WTC11 (cell line): ENCODE measurements at regions not wholly inside any gene's neighbourhood (a gene's known extent, or its start where the extent isn't known, plus 50 kb on each side); places are given as distances from the start of the nearest gene placed in this dataset.

Experiments used
- ATAC-seq: fragments of 200-7000 bp; cut with Tn5 transposase; 2 replicates; pipeline ENCODE4 v1.10.0; 2021; ENCODE audit warnings: mild to moderate bottlenecking, moderate library complexity
- CTCF ChIA-PET: fragments of 300-600 bp; sonication (Branson Sonifier 250); formaldehyde crosslinking; loops from one replicate; lab custom pipeline; 2021; ENCODE audit warnings: antibody characterized with exemption; lab: Charles Lee
- POLR2A ChIA-PET: fragments of 350-600 bp; sonication (Branson Sonifier 250); formaldehyde crosslinking; loops from one replicate; lab custom pipeline; 2021; ENCODE audit warnings: antibody characterized with exemption; lab: Charles Lee
- DNase-seq: peaks from one replicate; pipeline ENCODE4 v3.0.0; 2021; ENCODE audit warnings: low spot score
- H3K27ac Mint-ChIP-seq: 2 replicates; pipeline ENCODE4 v1.8.0; 2021; ENCODE audit warnings: mixed read lengths
- H3K27me3 Mint-ChIP-seq: 2 replicates; pipeline ENCODE4 v1.8.0; 2021; ENCODE audit warnings: low read depth, mild to moderate bottlenecking, moderate library complexity, mixed read lengths
- H3K36me3 Mint-ChIP-seq: 2 replicates; pipeline ENCODE4 v1.8.0; 2021; ENCODE audit warnings: mixed read lengths
- H3K4me1 Mint-ChIP-seq: 2 replicates; pipeline ENCODE4 v1.8.0; 2022; ENCODE audit warnings: mixed read lengths
- H3K4me3 Mint-ChIP-seq: 2 replicates; pipeline ENCODE4 v1.8.0; 2021; ENCODE audit warnings: mild to moderate bottlenecking, moderate library complexity, mixed read lengths
- H3K9me3 Mint-ChIP-seq: 2 replicates; pipeline ENCODE4 v1.8.0; 2021; ENCODE audit warnings: mixed read lengths
- ESRRA ChIP-seq: sonication (generic); formaldehyde crosslinking; IDR thresholded peaks from 2 replicates; pipeline ENCODE4 v1.8.1; 2022; ENCODE audit warnings: mild to moderate bottlenecking, missing genetic modification reagents, borderline replicate concordance
- GTF2I ChIP-seq: fragments of 250-450 bp; sonication (Bioruptor Pico); conservative IDR thresholded peaks from 2 replicates; pipeline ENCODE4 v1.4.0; 2021; ENCODE audit warnings: mild to moderate bottlenecking
- PRRX2 ChIP-seq: fragments of 250-450 bp; sonication (Bioruptor Pico); IDR thresholded peaks from 2 replicates; pipeline ENCODE4 v1.8.0; 2021; ENCODE audit warnings: mild to moderate bottlenecking
- RELA ChIP-seq: sonication (generic); formaldehyde crosslinking; IDR thresholded peaks from 2 replicates; pipeline ENCODE4 v1.8.1; 2022; ENCODE audit warnings: missing genetic modification reagents, mild to moderate bottlenecking, borderline replicate concordance
- TCF7 ChIP-seq: sonication (generic); formaldehyde crosslinking; IDR thresholded peaks from 2 replicates; pipeline ENCODE4 v1.8.0; 2022; ENCODE audit warnings: mild to moderate bottlenecking, low read depth, missing genetic modification reagents, moderate library complexity
- TEAD1 ChIP-seq: sonication (generic); formaldehyde crosslinking; IDR thresholded peaks from 2 replicates; pipeline ENCODE4 v1.8.0; 2022; ENCODE audit warnings: mild to moderate bottlenecking, missing genetic modification reagents
- ZNF219 ChIP-seq: sonication (generic); formaldehyde crosslinking; IDR thresholded peaks from 2 replicates; pipeline ENCODE4 v1.8.0; 2023; ENCODE audit warnings: missing genetic modification reagents, mild to moderate bottlenecking, borderline replicate concordance
- ZNF423 ChIP-seq: fragments of 250-450 bp; sonication (Bioruptor Pico); IDR thresholded peaks from 2 replicates; pipeline ENCODE4 v2.1.2; 2022; ENCODE audit warnings: mild to moderate bottlenecking, moderate library complexity
- TF ChIP-seq, protein P1 (sequence below): sonication (generic); formaldehyde crosslinking; IDR thresholded peaks from 2 replicates; pipeline ENCODE4 v1.8.1; 2023; ENCODE audit warnings: mild to moderate bottlenecking, missing genetic modification reagents, borderline replicate concordance
- TF ChIP-seq, protein P2 (sequence below): fragments of 200-600 bp; IDR thresholded peaks from 2 replicates; pipeline ENCODE4 v1.8.0; 2022; ENCODE audit warnings: antibody characterized with exemption
- TF ChIP-seq, protein P3 (sequence below): fragments of 250-450 bp; sonication (Bioruptor Pico); IDR thresholded peaks from 2 replicates; pipeline ENCODE4 v2.1.2; 2022; ENCODE audit warnings: mild to moderate bottlenecking, moderate library complexity
- TF ChIP-seq, protein P4 (sequence below): sonication (generic); formaldehyde crosslinking; conservative IDR thresholded peaks from 2 replicates; pipeline ENCODE4 v1.8.1; 2022; ENCODE audit warnings: mild to moderate bottlenecking, missing genetic modification reagents
- TF ChIP-seq, protein P5 (sequence below): sonication (generic); formaldehyde crosslinking; IDR thresholded peaks from 2 replicates; pipeline ENCODE4 v1.8.1; 2022; ENCODE audit warnings: low read depth, missing genetic modification reagents, borderline replicate concordance
- TF ChIP-seq, protein P6 (sequence below): sonication (generic); formaldehyde crosslinking; IDR thresholded peaks from 2 replicates; pipeline ENCODE4 v1.8.1; 2023; ENCODE audit warnings: mild to moderate bottlenecking, missing genetic modification reagents
- TF ChIP-seq, protein P7 (sequence below): sonication (generic); formaldehyde crosslinking; IDR thresholded peaks from 2 replicates; pipeline ENCODE4 v1.8.0; 2023; ENCODE audit warnings: missing genetic modification reagents
- TF ChIP-seq, protein P8 (sequence below): sonication (generic); formaldehyde crosslinking; IDR thresholded peaks from 2 replicates; pipeline ENCODE4 v1.8.1; 2023; ENCODE audit warnings: mild to moderate bottlenecking, missing genetic modification reagents

DNA sequence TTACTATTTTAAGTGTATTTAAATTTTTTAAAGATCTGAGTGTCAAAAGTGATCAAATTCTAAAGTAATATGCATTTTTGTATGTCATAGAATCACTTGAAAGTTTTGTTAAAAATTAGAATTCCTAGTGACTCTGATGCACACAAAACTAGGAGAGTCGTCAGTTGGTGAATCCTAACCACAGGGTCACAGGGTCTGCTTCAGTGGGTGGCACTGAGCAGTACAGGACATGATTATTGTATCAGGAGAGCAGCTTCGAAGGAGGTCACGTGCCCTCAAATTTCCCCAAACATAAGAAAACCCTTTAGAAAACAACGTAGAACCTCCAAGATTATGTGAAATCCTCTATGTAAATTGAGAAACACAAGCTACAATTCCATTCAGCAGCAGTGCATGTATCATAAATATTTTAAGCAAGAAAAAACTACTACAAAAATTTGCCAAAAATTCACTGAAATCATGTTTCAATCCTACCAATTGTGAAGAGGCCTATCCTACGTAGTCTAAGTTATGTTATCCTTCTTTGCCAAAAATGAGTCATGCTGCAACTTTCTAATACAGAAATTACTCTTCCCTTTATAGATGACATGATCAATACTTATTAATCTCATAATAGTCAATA is 323.6 kb downstream of the AASDHPPT start (continued):
- TF ChIP-seq, protein P1, sequence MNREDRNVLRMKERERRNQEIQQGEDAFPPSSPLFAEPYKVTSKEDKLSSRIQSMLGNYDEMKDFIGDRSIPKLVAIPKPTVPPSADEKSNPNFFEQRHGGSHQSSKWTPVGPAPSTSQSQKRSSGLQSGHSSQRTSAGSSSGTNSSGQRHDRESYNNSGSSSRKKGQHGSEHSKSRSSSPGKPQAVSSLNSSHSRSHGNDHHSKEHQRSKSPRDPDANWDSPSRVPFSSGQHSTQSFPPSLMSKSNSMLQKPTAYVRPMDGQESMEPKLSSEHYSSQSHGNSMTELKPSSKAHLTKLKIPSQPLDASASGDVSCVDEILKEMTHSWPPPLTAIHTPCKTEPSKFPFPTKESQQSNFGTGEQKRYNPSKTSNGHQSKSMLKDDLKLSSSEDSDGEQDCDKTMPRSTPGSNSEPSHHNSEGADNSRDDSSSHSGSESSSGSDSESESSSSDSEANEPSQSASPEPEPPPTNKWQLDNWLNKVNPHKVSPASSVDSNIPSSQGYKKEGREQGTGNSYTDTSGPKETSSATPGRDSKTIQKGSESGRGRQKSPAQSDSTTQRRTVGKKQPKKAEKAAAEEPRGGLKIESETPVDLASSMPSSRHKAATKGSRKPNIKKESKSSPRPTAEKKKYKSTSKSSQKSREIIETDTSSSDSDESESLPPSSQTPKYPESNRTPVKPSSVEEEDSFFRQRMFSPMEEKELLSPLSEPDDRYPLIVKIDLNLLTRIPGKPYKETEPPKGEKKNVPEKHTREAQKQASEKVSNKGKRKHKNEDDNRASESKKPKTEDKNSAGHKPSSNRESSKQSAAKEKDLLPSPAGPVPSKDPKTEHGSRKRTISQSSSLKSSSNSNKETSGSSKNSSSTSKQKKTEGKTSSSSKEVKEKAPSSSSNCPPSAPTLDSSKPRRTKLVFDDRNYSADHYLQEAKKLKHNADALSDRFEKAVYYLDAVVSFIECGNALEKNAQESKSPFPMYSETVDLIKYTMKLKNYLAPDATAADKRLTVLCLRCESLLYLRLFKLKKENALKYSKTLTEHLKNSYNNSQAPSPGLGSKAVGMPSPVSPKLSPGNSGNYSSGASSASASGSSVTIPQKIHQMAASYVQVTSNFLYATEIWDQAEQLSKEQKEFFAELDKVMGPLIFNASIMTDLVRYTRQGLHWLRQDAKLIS (CRISPR knock-in tag), result no peak

DNA sequence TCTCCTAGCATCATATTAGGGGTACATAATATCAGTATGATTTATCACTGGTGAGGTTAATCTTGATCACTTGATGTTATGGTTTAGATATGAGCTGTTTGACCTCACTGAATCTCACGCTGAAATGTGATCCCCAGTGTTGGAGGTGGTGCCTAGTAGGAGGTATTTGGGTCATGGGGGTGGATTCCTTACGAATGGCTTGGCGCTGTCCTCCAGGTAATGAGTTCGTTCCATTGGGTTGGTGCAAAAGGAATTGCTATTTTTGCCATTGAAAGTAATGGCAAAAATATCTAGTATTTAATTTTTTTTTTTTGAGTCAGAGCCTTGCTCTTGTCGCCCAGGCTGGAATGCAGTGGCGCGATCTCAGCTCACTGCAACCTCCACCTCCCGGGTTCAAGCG is 326.3 kb downstream of the AASDHPPT start:
- H3K4me3 Mint-ChIP-seq, result no peak overlapping the region
- H3K27ac Mint-ChIP-seq, result no peak overlapping the region
- TF ChIP-seq, protein P2, sequence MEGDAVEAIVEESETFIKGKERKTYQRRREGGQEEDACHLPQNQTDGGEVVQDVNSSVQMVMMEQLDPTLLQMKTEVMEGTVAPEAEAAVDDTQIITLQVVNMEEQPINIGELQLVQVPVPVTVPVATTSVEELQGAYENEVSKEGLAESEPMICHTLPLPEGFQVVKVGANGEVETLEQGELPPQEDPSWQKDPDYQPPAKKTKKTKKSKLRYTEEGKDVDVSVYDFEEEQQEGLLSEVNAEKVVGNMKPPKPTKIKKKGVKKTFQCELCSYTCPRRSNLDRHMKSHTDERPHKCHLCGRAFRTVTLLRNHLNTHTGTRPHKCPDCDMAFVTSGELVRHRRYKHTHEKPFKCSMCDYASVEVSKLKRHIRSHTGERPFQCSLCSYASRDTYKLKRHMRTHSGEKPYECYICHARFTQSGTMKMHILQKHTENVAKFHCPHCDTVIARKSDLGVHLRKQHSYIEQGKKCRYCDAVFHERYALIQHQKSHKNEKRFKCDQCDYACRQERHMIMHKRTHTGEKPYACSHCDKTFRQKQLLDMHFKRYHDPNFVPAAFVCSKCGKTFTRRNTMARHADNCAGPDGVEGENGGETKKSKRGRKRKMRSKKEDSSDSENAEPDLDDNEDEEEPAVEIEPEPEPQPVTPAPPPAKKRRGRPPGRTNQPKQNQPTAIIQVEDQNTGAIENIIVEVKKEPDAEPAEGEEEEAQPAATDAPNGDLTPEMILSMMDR, result no peak
- TF ChIP-seq ZNF423 (CRISPR knock-in tag) (no peak), TCF7 (CRISPR knock-in tag) (no peak), PRRX2 (CRISPR knock-in tag) (no peak), ESRRA (CRISPR knock-in tag) (no peak), TEAD1 (CRISPR knock-in tag) (no peak), ZNF219 (CRISPR knock-in tag) (no peak), RELA (CRISPR knock-in tag) (no peak), GTF2I (CRISPR knock-in tag) (no peak)
- TF ChIP-seq, protein P3, sequence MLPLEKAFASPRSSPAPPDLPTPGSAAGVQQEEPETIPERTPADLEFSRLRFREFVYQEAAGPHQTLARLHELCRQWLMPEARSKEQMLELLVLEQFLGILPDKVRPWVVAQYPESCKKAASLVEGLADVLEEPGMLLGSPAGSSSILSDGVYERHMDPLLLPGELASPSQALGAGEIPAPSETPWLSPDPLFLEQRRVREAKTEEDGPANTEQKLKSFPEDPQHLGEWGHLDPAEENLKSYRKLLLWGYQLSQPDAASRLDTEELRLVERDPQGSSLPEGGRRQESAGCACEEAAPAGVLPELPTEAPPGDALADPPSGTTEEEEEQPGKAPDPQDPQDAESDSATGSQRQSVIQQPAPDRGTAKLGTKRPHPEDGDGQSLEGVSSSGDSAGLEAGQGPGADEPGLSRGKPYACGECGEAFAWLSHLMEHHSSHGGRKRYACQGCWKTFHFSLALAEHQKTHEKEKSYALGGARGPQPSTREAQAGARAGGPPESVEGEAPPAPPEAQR (CRISPR knock-in tag), result no peak
- TF ChIP-seq, protein P4, sequence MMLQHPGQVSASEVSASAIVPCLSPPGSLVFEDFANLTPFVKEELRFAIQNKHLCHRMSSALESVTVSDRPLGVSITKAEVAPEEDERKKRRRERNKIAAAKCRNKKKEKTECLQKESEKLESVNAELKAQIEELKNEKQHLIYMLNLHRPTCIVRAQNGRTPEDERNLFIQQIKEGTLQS (CRISPR knock-in tag), result no peak
- TF ChIP-seq, protein P5, sequence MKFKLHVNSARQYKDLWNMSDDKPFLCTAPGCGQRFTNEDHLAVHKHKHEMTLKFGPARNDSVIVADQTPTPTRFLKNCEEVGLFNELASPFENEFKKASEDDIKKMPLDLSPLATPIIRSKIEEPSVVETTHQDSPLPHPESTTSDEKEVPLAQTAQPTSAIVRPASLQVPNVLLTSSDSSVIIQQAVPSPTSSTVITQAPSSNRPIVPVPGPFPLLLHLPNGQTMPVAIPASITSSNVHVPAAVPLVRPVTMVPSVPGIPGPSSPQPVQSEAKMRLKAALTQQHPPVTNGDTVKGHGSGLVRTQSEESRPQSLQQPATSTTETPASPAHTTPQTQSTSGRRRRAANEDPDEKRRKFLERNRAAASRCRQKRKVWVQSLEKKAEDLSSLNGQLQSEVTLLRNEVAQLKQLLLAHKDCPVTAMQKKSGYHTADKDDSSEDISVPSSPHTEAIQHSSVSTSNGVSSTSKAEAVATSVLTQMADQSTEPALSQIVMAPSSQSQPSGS (CRISPR knock-in tag), result no peak
- TF ChIP-seq, protein P6, sequence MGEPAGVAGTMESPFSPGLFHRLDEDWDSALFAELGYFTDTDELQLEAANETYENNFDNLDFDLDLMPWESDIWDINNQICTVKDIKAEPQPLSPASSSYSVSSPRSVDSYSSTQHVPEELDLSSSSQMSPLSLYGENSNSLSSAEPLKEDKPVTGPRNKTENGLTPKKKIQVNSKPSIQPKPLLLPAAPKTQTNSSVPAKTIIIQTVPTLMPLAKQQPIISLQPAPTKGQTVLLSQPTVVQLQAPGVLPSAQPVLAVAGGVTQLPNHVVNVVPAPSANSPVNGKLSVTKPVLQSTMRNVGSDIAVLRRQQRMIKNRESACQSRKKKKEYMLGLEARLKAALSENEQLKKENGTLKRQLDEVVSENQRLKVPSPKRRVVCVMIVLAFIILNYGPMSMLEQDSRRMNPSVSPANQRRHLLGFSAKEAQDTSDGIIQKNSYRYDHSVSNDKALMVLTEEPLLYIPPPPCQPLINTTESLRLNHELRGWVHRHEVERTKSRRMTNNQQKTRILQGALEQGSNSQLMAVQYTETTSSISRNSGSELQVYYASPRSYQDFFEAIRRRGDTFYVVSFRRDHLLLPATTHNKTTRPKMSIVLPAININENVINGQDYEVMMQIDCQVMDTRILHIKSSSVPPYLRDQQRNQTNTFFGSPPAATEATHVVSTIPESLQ (CRISPR knock-in tag), result no peak
- TF ChIP-seq, protein P7, sequence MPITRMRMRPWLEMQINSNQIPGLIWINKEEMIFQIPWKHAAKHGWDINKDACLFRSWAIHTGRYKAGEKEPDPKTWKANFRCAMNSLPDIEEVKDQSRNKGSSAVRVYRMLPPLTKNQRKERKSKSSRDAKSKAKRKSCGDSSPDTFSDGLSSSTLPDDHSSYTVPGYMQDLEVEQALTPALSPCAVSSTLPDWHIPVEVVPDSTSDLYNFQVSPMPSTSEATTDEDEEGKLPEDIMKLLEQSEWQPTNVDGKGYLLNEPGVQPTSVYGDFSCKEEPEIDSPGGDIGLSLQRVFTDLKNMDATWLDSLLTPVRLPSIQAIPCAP, result no peak
- TF ChIP-seq, protein P8, sequence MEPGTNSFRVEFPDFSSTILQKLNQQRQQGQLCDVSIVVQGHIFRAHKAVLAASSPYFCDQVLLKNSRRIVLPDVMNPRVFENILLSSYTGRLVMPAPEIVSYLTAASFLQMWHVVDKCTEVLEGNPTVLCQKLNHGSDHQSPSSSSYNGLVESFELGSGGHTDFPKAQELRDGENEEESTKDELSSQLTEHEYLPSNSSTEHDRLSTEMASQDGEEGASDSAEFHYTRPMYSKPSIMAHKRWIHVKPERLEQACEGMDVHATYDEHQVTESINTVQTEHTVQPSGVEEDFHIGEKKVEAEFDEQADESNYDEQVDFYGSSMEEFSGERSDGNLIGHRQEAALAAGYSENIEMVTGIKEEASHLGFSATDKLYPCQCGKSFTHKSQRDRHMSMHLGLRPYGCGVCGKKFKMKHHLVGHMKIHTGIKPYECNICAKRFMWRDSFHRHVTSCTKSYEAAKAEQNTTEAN (CRISPR knock-in tag), result no peak
- no peaks in the 10 kb centered on the region for H3K36me3 Mint-ChIP-seq
- POLR2A ChIA-PET, result no interaction called here
- CTCF ChIA-PET, result interaction anchor here (1.1 kb wide), 1 partner anchor 12 kb away, joined by 4 read pairs; no protein-coding TSS in a partner anchor
- ATAC-seq, result no peak
- H3K27me3 Mint-ChIP-seq, result no peaks in the 10 kb centered on the region
- 0 out of 2 replicates have a peak, but pooled peaks cover 4% of the 10 kb centered on the region for H3K9me3 Mint-ChIP-seq
- peaks cover 6% of the 10 kb centered on the region; the same call in 1 of the 2 replicates for H3K4me1 Mint-ChIP-seq
- no peak for DNase-seq
